Stimulated activated CD4-positive, alpha-beta T cell treated with anti-CD3 and anti-CD28 coated beads, Interleukin-1b, Interleukin-23, amount 100 ng/mL, for 1 hour (primary cell): ENCODE measurements at regions not wholly inside any gene's neighbourhood (a gene's known extent, or its start where the extent isn't known, plus 50 kb on each side); places are given as distances from the start of the nearest gene placed in this dataset.

Source experiments
- DNase-seq, 2 donors: peaks; one replicate each; pipeline ENCODE4 v3.0.0-alpha.2; 2020; ENCODE audit warnings: low read depth in 2 of 2

DNA sequence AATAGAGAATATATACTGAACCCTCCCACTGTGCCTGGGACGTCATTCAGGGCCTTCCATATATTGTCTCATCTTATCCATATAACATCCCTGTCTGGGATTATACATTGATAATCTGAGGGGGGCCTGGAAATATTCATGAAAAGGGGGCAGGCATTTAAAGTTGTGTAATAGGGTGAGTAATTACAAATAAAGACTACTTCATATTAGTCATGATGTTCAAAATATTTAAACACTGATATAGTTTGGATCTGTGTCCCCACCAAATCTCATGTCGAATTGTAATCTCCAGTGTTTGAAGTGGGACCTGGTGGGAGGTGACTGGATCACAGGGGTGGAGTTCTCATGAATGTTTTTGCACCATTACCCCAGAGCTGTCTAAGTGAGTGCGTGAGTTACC lies 97.8 kb downstream of the AQP9 start:
- DNase-seq: no peak

DNA sequence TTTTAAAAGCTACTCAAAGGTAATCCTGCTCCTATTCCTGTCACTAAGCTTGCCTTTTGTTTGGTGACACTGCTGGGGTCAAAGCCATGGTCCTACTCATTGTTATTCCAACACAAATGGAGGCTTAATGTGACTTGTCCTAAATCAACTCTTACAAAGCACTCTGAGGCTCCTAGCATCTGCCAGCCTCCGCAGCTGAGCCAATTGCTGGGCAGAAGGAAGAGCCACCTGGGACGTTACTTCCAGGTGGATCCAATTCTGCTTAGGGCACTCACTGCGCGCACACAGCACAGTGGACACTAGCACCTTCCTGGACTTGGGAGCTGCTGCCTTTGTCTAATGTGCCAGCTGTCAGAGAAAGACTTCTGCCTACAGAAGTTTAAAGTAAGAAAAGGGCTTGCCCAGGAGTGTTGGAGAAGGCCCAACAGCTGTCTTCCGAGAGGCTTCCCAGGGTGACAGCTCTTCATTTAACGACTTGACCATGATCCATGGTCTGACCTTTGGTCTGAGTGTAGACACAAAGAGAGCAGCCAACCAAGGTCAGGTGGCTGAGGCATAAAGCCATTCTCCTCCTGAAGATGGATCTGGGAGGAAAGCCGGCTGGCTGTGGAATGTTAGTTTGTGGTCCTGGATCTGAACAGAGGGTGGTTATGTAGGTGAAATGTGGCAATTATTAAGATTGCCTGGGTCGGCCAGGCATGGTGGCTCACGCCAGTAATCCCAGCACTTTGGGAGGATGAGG lies 102.2 kb downstream of the AQP9 start:
- no peak for DNase-seq

DNA sequence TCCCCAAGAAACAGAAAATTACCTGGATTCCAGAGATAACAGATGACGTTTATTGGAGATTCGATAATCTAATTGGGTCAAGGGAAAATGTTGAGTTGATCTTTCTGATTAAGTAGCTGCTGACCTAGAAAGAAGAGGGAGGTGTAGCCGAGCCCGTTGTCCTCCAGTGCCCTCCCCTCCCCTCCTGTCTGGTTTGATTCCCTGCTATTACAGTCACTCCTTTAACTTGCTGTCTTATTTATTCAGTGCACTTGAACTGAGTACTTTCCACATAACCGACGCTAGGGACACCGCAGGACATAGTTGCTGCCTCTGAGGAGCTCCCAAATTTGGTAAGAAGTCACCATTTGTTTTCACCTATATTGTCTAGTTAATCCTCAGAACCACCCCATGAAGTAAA lies 103.7 kb downstream of the AQP9 start:
- DNase-seq: no peak

- no peak for DNase-seq
Measured at GRCh38 chr15:58243070-58243469, 104.9 kb downstream of the AQP9 start.

- no peak for DNase-seq
Measured at GRCh38 chr15:58244536-58244935, 106.4 kb downstream of the AQP9 start.

DNA sequence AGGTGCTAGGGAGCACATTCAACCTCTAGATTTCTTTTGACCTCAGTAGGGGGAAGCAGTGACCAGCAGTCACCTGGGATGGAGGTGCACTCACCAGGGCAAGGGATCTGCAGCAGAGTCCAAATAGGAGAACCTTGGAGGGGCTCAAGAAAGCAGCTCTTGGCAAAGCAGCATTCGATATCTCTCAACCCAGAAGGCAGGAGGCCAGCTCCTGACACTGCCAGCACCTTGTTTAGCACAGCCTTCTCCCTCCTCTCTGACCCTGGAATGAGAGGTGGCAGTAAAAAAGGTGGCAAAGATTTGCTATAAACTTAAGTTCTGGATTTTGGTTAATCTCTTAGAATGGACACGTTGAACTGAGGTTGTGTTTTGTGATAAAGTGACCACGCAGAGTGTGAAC lies 107.9 kb downstream of the AQP9 start:
- DNase-seq: no peak

DNA sequence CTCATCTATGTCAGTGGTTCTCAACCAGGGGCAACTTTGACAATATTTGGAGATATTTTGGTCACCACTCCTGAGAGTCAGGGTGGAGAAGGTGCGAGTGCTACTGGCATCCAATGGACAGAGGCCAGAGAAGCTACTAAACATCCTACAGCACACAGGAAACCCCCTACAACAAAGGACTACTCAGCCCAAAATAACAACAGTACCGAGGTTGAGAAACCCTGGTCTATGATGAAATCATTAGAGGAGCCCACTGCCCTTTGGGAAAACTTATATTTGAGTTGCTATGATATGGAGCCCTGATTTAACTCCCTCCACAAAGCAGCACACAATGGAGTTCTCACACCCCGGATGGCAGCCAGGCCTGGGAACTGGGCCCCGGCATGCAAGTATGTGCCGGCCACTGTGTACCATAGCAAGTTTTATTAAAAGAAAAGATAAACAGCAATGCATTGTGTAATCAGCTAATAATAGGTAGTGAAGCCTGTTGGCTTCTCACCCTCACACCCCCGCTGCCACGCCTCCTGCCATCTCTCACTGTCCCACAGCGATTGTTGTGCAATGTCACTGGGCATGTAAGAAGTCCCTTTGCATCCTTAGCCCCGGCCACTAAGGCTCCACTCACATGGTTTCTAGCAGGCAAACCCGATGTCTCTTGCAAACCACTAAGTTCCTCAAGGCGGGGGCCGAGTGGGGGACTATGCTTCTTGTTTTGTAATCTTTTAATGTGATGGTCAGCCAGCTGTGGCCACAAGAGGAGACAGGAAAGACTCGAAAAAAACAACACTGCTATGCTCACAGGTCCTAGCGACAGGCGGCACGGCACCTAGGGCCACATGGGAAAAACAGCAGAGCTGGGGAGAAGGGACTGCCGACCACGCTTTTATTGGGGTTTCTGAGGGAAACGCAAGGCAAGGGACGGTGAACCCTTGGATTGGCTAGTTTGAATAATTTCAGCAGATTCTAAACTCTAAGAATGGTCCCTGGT lies 110.0 kb downstream of the AQP9 start:
- DNase-seq: no peak

DNA sequence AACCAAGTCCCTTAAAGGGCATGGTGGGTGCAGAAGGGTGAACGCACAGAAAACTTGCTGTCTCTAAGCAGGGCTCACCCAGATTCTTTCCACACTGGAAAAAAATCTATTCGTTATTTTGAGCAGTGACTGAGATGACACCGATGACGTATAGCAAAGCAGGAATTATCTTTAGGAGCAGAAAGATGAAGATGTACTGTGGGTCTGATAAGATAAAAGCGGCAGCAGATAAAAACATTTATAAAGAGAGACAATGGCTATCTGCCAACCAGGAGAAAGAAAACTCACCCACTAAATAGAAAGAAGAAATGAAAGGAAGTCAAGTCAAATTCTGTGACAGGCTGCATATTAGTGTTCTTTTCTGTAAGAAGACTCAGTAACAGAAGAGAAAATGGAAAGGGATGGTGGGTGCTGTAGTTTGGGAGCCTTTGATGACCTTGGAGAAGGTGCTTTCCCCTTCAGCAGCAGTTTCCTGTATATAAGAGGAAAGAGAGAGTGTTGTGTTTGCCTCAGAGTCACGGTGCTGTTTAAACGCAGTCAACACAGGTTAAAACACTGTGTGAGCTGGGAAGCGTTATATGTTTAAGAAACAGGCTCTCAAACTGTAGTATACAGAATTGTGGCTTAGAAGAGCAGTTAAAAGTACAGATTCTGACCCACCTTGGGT lies 111.6 kb downstream of the AQP9 start:
- DNase-seq: no peak

DNA sequence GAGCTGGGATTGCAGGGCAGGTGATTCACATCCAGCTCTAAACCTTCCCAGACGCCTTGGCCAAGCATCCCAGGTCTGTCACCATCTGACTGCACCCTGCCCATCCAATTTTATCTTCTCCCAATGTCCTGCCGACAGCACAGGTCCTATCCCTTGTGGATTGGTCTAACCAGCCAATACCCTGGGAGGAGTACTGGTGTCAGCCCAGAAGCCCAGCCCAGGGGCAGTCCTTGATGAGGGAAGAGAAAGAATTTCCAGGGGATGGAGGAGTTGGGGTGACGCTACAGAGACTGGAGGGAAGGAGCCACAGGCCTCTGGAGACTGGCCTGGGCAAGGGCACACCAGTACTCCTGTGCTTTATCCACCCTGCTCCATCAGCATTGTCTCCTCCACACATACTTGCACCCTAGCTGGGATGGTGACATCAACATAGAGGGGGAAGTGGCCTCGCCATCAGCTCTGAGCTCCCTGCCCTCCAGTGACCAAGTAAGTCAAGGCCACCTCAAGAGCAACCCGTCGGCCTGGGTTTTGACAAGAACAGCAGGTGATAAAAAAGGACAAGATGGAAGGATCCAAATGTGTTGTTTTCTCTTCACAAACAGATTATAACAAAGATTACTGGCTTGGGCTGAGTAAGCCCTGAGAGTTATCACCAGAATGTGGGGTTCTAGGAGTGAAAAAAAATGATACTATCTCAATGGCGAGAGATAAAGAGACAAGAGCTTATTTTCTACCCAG lies 114.6 kb downstream of the AQP9 start:
- no peak for DNase-seq

GRCh38 chr15:58257776-58258325 lies 119.7 kb downstream of the AQP9 start:
- DNase-seq: no peak

- DNase-seq: no peak
Measured at GRCh38 chr15:58258501-58259292, 120.5 kb downstream of the AQP9 start.

GRCh38 chr15:58260205-58260724 lies 122.1 kb downstream of the AQP9 start:
- DNase-seq: no peak

GRCh38 chr15:58260725-58261267 lies 122.6 kb downstream of the AQP9 start:
- DNase-seq: no peak

DNA sequence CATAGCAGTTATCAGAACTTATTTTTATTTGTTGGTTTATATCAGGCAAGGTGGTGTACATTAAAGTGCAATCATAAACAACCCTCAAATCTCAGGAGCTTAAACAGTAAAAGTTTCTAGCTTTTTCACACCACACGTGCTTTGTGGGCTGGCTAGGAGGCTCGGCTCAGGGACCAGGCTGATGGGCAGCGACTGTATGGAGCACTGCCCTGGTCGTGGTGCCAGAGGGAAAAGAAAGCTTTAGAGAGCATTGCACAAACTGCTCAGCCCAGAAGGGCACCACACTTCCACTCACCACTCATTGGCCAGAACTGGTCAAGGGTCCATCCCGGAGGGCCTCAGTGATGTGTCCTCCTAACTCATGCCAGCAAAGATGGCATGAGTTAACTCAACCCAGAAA lies 123.2 kb downstream of the AQP9 start:
- no peak for DNase-seq

DNA sequence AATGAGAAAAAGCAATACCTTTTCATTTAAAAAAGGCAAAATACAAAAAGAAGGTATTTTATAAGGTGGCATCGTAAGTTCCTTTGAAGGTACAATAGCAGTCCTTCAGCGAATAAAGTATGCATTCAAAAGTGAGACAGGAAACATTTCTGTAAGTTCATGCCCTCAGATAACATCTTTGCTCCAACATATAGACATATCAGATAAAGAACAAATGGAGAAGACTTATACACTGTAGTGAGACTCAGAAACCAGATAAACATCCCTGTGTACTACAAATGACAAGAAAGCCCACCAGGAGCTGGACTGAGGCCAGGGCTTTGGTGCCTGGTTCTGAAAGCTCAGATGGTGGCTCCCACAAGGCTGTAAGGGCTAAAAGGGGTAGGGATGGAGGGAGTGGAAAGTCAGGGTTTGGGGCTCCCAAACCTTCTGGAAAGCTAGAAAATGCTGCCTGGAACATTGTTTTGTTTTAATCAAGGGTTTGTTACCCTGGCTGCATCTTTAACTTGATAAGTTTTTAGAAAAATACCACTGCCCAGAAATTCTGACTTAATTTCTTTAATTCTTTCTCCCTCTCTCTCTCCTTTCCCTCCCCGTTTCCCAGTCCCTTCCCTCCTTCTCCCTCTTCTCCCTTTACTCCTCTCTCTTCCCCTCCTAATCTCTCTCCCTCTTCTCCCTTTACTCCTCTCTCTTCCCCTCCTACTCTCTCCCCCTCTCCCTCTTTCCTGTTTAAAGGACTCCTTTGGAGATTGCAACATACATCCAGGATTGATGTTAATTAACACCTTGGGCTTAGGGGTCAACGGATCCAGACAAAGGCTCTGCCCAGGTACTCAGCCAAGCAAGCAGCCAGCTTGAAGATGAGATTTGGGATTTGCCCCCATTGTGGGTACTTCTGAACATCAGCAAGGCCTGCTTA lies 126.1 kb downstream of the AQP9 start:
- DNase-seq: no peak

DNA sequence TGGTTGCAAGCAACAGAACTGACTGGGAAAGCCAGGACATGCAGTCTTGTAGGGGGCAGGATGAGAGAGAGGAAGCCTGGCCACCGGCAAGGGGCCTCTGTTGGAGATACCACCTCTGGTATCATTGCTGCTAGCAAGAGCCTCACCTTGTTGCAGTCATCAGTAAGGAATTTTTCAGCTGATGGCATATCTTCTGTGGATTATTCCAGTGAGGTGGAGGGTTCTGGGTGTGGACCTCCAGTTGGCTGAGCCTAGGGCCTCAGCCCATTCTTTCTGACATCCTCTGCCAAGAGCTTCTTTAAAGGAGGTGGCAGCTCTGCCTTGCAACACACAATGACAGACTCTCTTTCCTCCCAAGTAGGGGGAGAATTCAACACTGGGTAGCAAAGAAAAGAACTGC lies 128.9 kb downstream of the AQP9 start:
- no peak for DNase-seq

DNA sequence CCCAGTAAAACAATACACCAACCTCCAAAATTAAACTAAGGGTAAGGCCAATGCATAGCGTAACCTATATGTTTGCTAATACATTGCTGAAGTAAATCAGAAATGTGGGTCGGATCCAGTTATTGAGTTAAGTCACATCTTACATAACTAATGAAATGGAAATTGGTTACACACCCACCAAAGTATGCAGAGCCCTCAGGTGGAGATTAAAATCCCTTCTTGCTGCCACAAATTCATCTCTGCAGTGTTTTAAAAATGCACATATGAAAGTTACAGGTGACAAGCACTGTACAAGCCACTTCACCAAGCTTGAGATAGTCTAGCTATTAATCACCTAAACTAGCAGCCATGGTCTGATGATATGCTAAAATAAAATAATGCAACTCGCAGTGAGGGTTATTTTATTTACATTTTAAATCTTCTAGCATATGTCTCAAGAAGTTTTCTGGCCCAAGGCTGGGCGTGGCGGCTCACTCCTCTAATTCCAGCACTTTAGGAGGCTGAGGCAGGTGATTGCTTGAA lies 130.6 kb downstream of the AQP9 start:
- DNase-seq: no peak
